Activated CD4-positive, alpha-beta T cell treated with anti-CD3 and anti-CD28 coated beads, Interleukin-2, amount 10 ng/mL, durations not matched to agents 7 days and 5 days (primary cell): ENCODE measurements at regions not wholly inside any gene's neighbourhood (a gene's known extent, or its start where the extent isn't known, plus 50 kb on each side); places are given as distances from the start of the nearest gene placed in this dataset.
"Not testable (repeated sequence)": the region's sequence is repeated elsewhere in the genome, so short reads cannot be mapped to it uniquely, and the experiment has no call there.

Experiments used
- CTCF ChIA-PET: fragments of 350-600 bp; sonication (Branson Sonifier 250); formaldehyde crosslinking; loops from one replicate; lab custom pipeline; 2021; ENCODE audit warnings: antibody characterized with exemption; lab: Charles Lee
- POLR2A ChIA-PET: fragments of 350-600 bp; sonication (Branson Sonifier 250); formaldehyde crosslinking; loops from one replicate; lab custom pipeline; 2021; ENCODE audit warnings: antibody characterized with exemption; lab: Charles Lee
- DNase-seq: peaks from one replicate; pipeline ENCODE4 v3.0.0-alpha.2; 2020
- H3K27ac Mint-ChIP-seq: one replicate; pipeline ENCODE4 v1.8.0; 2021; ENCODE audit warnings: mild to moderate bottlenecking, moderate library complexity, mixed read lengths
- H3K27me3 Mint-ChIP-seq: one replicate; pipeline ENCODE4 v1.8.0; 2021; ENCODE audit warnings: mixed read lengths
- H3K36me3 Mint-ChIP-seq: one replicate; pipeline ENCODE4 v1.8.0; 2021; ENCODE audit warnings: low read depth, mixed read lengths
- H3K4me1 Mint-ChIP-seq: one replicate; pipeline ENCODE4 v1.8.0; 2021; ENCODE audit warnings: mixed read lengths
- H3K4me3 Mint-ChIP-seq: one replicate; pipeline ENCODE4 v1.8.0; 2021; ENCODE audit warnings: mild to moderate bottlenecking, moderate library complexity, mixed read lengths
- H3K9me3 Mint-ChIP-seq: one replicate; pipeline ENCODE4 v1.8.0; 2021; ENCODE audit warnings: mixed read lengths

DNA sequence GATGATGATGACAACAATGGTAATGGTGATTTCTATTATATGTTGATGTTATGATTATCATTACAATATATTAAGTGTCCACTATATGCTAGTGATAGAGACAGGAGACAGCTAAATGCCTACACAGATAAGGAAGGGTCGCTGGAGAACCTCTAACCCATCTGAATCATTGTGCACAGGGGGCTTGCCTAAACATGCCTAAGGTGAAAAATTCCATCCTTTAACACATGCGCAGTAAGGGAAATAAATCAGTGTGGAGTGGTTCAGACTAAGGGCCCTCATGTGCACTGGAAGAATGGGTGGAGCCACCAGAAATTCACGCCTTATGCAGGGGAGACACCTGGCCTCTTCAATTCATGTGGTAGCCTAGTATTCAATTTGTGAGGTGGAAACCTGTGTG, 120.4 kb downstream of the TPBG start:
- no peak overlapping the region for H3K27ac Mint-ChIP-seq
- H3K36me3 Mint-ChIP-seq = no peaks in the 10 kb centered on the region
- H3K9me3 Mint-ChIP-seq = peaks cover 15% of the 10 kb centered on the region
- ChIA-PET POLR2A (no interaction called here), CTCF (no interaction called here)
- no peak overlapping the region for H3K4me3 Mint-ChIP-seq
- no peaks in the 10 kb centered on the region for H3K4me1 Mint-ChIP-seq
- no peaks in the 10 kb centered on the region for H3K27me3 Mint-ChIP-seq
- no peak for DNase-seq

DNA sequence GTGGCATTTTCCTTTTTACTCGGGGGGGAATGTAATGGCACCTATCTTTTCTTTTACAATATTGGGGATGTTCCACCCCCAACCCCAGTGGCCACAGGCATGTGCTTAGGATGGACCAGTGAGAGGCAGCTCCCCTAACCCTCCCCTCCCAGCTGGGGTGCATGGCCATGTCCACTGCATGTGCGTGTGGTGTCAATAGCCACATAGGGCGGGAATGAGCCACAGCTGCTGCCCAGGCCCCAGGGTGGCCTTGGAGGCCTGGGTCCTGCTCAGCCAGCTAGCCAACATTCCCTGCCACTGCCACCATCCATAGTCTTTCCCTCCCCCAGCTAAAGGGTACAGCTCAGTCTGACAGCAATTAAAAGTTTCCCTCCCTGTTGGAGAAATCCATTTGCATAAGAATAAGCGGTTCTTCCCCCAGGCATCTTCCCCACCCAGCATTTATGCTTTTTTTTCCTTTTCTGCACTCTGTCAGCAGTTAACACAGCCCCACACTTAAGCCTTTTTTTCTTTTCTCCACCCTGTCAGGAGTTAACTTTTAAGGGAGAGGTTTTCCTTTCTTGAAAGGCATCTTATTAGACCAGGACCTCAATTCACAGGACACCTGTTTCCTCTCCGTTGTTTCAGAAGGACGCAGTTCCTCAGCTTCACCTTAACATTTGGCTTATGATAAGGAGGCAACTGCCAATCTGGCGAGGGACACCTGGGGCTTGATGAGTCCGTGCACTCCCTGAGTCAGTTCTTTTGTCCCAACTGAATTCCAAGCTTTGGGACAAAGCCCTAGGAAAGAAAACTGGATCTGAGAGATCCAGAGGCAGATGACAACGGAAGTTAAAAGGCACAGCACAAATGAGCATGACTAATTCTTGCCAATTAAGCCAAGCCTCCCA, 121.4 kb downstream of the TPBG start:
- no peaks in the 10 kb centered on the region for H3K36me3 Mint-ChIP-seq
- no peaks in the 10 kb centered on the region for H3K4me1 Mint-ChIP-seq
- H3K27me3 Mint-ChIP-seq = no peaks in the 10 kb centered on the region
- CTCF ChIA-PET = no interaction called here
- H3K9me3 Mint-ChIP-seq = peaks cover 15% of the 10 kb centered on the region
- H3K27ac Mint-ChIP-seq = no peak overlapping the region
- no peak overlapping the region for H3K4me3 Mint-ChIP-seq
- POLR2A ChIA-PET = interaction anchor here (0.6 kb wide), 1 partner anchor 13 kb away, joined by 3 read pairs; no protein-coding TSS in a partner anchor
- no peak for DNase-seq

DNA sequence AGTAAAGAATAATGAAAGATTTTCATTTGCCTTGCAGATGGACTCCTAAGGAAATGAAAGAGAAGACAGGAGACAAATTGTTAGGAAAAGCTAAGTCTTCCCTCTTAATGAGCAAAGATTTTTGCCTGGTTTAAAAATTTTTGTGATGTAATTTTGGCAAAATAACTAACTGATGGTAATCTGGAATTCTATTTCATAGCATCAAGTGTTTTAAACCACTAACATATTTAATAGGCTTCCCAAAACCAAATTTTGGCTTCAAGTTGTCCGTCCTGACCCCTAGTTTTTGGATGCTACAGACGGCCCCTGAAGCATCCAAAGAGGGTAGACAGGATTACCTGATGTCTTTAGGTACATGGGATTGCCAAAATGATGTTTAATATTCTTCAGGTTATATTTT, 124.3 kb downstream of the TPBG start:
- Mint-ChIP-seq H3K27ac (no peak overlapping the region), H3K27me3 (no peaks in the 10 kb centered on the region), H3K36me3 (no peaks in the 10 kb centered on the region), H3K9me3 (peaks cover 15% of the 10 kb centered on the region), H3K4me3 (no peak overlapping the region), H3K4me1 (no peaks in the 10 kb centered on the region)
- ChIA-PET CTCF (no interaction called here), POLR2A (no interaction called here)
- DNase-seq = no peak

DNA sequence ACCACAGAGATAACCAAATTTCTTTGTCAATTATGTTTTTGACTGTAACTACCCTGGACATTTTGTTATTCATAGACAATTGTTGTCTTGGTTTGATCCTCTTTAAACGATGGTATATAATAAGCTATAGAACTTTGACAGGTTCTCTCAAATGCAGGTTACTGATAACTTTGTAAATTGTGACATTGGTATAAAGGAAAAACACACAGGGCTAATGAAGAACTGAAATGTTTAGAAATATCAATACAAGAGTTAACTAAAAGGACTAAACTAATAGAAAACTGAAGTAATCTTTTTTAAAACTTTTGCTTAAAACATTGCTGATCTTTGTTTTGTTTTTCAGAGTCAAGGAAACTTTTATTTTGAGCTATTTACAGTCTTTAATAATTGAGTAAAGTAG, 124.8 kb downstream of the TPBG start:
- no peak for DNase-seq
- H3K27me3 Mint-ChIP-seq = no peaks in the 10 kb centered on the region
- no peak overlapping the region for H3K27ac Mint-ChIP-seq
- CTCF ChIA-PET = no interaction called here
- no peak overlapping the region for H3K4me3 Mint-ChIP-seq
- POLR2A ChIA-PET = no interaction called here
- no peaks in the 10 kb centered on the region for H3K36me3 Mint-ChIP-seq
- H3K9me3 Mint-ChIP-seq = peaks cover 15% of the 10 kb centered on the region
- H3K4me1 Mint-ChIP-seq = no peaks in the 10 kb centered on the region

DNA sequence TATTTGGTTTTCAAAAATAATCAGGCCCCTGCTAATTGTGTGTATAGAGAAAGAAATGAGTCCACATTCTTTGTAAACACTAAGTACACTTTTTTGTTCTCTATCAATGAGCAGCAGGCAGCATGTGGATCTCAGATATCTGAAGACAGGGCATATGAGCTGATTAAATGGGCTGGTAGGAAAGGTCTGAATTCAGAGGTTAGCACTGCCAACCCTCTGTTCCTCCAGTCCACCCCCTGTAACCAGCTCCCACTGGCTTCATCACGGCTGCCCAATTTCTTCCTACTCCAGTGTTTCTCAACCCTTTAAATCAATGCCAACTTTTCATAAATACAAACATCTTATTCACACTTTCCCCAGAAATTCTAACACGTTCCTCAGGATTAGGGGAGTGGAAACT, 128.5 kb downstream of the TPBG start:
- POLR2A ChIA-PET = no interaction called here
- no peaks in the 10 kb centered on the region for H3K36me3 Mint-ChIP-seq
- CTCF ChIA-PET = no interaction called here

DNA sequence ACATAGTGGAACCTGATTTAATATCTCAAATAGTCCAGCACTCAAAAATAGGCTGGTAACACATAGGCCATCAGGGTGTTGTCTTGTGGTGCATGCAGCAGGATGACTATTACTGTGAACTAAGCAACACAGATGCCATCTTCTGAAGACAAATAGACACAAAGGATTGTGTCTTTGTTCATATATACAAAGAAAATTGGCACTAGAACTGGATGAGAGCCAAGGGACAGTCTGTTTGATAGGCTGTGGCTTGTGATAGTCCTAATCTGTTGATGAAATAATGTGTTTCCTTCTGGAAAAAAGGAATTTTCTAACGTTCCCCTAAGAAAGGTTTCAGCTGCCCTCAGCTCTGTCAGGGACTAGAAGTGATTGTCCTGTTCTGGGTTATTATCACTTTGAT, 129.8 kb downstream of the TPBG start:
- no peak overlapping the region for H3K27ac Mint-ChIP-seq
- H3K9me3 Mint-ChIP-seq = no peaks in the 10 kb centered on the region
- H3K4me3 Mint-ChIP-seq = no peak overlapping the region
- no peaks in the 10 kb centered on the region for H3K27me3 Mint-ChIP-seq
- ChIA-PET CTCF (no interaction called here), POLR2A (no interaction called here)
- H3K4me1 Mint-ChIP-seq = no peaks in the 10 kb centered on the region
- no peak for DNase-seq
- no peaks in the 10 kb centered on the region for H3K36me3 Mint-ChIP-seq

More for the DNA sequence above, 128.5 kb downstream of the TPBG start:
- peaks cover 2% of the 10 kb centered on the region for H3K9me3 Mint-ChIP-seq
- DNase-seq = no peak
- H3K27me3 Mint-ChIP-seq = no peaks in the 10 kb centered on the region
- H3K4me1 Mint-ChIP-seq = no peaks in the 10 kb centered on the region
- no peak overlapping the region for H3K4me3 Mint-ChIP-seq
- H3K27ac Mint-ChIP-seq = no peak overlapping the region

DNA sequence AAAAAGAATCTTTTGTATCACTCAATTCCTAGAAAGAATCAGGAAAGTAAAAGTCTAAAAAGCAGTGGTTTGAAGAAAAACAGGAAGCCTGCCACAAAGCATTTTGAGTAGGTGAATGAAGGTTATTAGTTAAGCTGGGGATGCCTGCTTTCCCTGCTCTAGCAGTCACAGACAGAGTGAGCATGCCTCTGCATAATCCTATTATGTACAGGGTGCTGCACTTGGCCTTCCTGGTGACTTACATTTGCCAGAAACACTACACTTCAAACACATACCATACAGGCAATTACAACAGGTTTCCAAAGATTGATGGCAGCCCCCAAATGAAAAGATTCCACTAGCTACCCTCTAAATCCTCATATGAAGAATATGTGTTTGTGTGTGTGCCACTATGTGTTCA, 130.8 kb downstream of the TPBG start:
- POLR2A ChIA-PET = no interaction called here
- Mint-ChIP-seq H3K4me3 (no peak overlapping the region), H3K27me3 (no peaks in the 10 kb centered on the region), H3K27ac (no peak overlapping the region), H3K4me1 (no peaks in the 10 kb centered on the region), H3K9me3 (no peaks in the 10 kb centered on the region), H3K36me3 (no peaks in the 10 kb centered on the region)
- no peak for DNase-seq
- CTCF ChIA-PET = no interaction called here

GRCh38 chr6:82501901-82502300, 138.3 kb downstream of the TPBG start:
- H3K4me1 Mint-ChIP-seq, H3K36me3 Mint-ChIP-seq, H3K4me3 Mint-ChIP-seq, DNase-seq, H3K9me3 Mint-ChIP-seq, H3K27ac Mint-ChIP-seq, H3K27me3 Mint-ChIP-seq, POLR2A ChIA-PET, CTCF ChIA-PET: not testable (repeated sequence)

- ChIA-PET CTCF (no interaction called here), POLR2A (no interaction called here)
- H3K9me3 Mint-ChIP-seq = no peaks in the 10 kb centered on the region
- no peak overlapping the region for H3K27ac Mint-ChIP-seq
- H3K4me1 Mint-ChIP-seq = no peaks in the 10 kb centered on the region
- no peaks in the 10 kb centered on the region for H3K36me3 Mint-ChIP-seq
- no peak for DNase-seq
- H3K4me3 Mint-ChIP-seq = no peak overlapping the region
- no peaks in the 10 kb centered on the region for H3K27me3 Mint-ChIP-seq
These were observed 142.9 kb downstream of the TPBG start for GRCh38 chr6:82506526-82506925.

DNA sequence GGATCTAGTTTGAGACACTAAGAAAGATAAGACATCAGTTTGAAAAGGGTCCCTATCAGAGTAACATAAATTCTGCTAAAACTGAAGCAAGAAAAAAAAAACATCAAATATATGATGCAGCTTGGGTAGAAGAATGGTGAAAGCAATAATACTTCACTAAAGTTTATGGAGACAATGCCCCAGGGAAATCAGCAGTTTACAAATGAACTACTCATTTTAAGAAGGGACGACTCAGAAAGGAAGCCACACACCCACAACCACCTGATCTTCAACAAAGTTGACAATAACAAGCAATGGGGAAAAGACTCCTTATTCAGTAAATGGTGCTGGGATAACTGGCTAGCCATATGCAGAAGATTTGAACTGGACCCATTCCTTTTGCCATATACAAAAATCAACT, 143.5 kb downstream of the TPBG start:
- no peak for DNase-seq
- no peaks in the 10 kb centered on the region for H3K27me3 Mint-ChIP-seq
- no peak overlapping the region for H3K4me3 Mint-ChIP-seq
- no peaks in the 10 kb centered on the region for H3K4me1 Mint-ChIP-seq
- no peak overlapping the region for H3K27ac Mint-ChIP-seq
- no peaks in the 10 kb centered on the region for H3K36me3 Mint-ChIP-seq
- no peaks in the 10 kb centered on the region for H3K9me3 Mint-ChIP-seq
- ChIA-PET POLR2A (no interaction called here), CTCF (no interaction called here)

- no peaks in the 10 kb centered on the region for H3K4me1 Mint-ChIP-seq
- H3K4me3 Mint-ChIP-seq = no peak overlapping the region
- no peaks in the 10 kb centered on the region for H3K27me3 Mint-ChIP-seq
- H3K27ac Mint-ChIP-seq = no peak overlapping the region
- peaks cover 5% of the 10 kb centered on the region for H3K9me3 Mint-ChIP-seq
- DNase-seq = no peak
- no peaks in the 10 kb centered on the region for H3K36me3 Mint-ChIP-seq
- ChIA-PET CTCF (no interaction called here), POLR2A (no interaction called here)
These were observed 147.9 kb downstream of the TPBG start for GRCh38 chr6:82511546-82511945.

GRCh38 chr6:82517896-82518295, 154.3 kb downstream of the TPBG start:
- H3K27me3 Mint-ChIP-seq, H3K4me1 Mint-ChIP-seq, POLR2A ChIA-PET, H3K9me3 Mint-ChIP-seq, H3K4me3 Mint-ChIP-seq, H3K36me3 Mint-ChIP-seq, DNase-seq, H3K27ac Mint-ChIP-seq, CTCF ChIA-PET: not testable (repeated sequence)

DNA sequence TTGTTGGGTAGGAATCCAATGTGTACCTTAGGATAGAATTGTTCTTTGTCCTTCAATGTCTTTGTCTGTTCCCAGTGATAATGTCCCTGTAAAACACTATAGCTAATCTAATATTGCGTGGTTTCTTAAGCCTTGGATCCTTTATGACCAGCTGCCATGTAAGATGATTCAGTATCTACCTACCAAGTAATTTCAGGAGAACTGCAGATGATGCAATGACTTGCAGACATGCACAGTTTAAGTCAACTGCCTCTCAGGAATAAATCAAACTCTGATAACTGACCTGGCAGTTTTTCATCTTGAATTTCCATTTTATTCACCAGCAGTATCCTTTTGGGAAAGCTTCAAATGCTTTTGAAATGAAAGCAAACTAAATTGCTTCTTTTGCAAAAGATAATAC, 157.8 kb downstream of the TPBG start:
- no peaks in the 10 kb centered on the region for H3K4me1 Mint-ChIP-seq
- no peak overlapping the region for H3K27ac Mint-ChIP-seq
- no peak overlapping the region for H3K4me3 Mint-ChIP-seq
- H3K36me3 Mint-ChIP-seq = no peaks in the 10 kb centered on the region
- ChIA-PET CTCF (no interaction called here), POLR2A (no interaction called here)
- no peaks in the 10 kb centered on the region for H3K27me3 Mint-ChIP-seq
- H3K9me3 Mint-ChIP-seq = no peaks in the 10 kb centered on the region
- DNase-seq = no peak

- CTCF ChIA-PET = no interaction called here
- Mint-ChIP-seq H3K9me3 (no peaks in the 10 kb centered on the region), H3K27ac (no peak overlapping the region), H3K4me1 (no peaks in the 10 kb centered on the region), H3K4me3 (no peak overlapping the region), H3K36me3 (no peaks in the 10 kb centered on the region), H3K27me3 (no peaks in the 10 kb centered on the region)
- DNase-seq = no peak
- POLR2A ChIA-PET = no interaction called here
These were observed 158.2 kb downstream of the TPBG start for GRCh38 chr6:82521861-82522260.
